GM12865 (cell line): ENCODE measurements at regions not wholly inside any gene's neighbourhood (a gene's known extent, or its start where the extent isn't known, plus 50 kb on each side); places are given as distances from the start of the nearest gene placed in this dataset.

Experiments
- DNase-seq: peaks from one replicate; pipeline ENCODE4 v3.0.0; 2010; ENCODE audit warnings: low read depth
- H3K4me3 ChIP-seq: 2 replicates; pipeline ENCODE4 v1.5.1; 2011; ENCODE audit warnings: mild to moderate bottlenecking, low read depth, low read length, control low read depth
- TF ChIP-seq, protein P1 (sequence below): IDR thresholded peaks from 2 replicates; pipeline ENCODE4 v1.5.1; 2011; ENCODE audit warnings: low read length, control low read depth, low read depth, inconsistent platforms; ENCODE audit not compliant: insufficient read depth; ENCODE audit errors: missing control alignments

- TF ChIP-seq, protein P1, sequence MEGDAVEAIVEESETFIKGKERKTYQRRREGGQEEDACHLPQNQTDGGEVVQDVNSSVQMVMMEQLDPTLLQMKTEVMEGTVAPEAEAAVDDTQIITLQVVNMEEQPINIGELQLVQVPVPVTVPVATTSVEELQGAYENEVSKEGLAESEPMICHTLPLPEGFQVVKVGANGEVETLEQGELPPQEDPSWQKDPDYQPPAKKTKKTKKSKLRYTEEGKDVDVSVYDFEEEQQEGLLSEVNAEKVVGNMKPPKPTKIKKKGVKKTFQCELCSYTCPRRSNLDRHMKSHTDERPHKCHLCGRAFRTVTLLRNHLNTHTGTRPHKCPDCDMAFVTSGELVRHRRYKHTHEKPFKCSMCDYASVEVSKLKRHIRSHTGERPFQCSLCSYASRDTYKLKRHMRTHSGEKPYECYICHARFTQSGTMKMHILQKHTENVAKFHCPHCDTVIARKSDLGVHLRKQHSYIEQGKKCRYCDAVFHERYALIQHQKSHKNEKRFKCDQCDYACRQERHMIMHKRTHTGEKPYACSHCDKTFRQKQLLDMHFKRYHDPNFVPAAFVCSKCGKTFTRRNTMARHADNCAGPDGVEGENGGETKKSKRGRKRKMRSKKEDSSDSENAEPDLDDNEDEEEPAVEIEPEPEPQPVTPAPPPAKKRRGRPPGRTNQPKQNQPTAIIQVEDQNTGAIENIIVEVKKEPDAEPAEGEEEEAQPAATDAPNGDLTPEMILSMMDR: no peak
- no peak overlapping the region for H3K4me3 ChIP-seq
- no peak for DNase-seq
Observed at GRCh38 chr20:61125546-61126180, 126.4 kb upstream of the CDH4 start.

GRCh38 chr20:61126369-61127195 lies 125.5 kb upstream of the CDH4 start:
- TF ChIP-seq, protein P1: no peak
- no peak overlapping the region for H3K4me3 ChIP-seq
- no peak for DNase-seq

GRCh38 chr20:61127311-61128039 lies 124.6 kb upstream of the CDH4 start:
- TF ChIP-seq, protein P1: no peak
- no peak overlapping the region for H3K4me3 ChIP-seq
- DNase-seq: no peak

DNA sequence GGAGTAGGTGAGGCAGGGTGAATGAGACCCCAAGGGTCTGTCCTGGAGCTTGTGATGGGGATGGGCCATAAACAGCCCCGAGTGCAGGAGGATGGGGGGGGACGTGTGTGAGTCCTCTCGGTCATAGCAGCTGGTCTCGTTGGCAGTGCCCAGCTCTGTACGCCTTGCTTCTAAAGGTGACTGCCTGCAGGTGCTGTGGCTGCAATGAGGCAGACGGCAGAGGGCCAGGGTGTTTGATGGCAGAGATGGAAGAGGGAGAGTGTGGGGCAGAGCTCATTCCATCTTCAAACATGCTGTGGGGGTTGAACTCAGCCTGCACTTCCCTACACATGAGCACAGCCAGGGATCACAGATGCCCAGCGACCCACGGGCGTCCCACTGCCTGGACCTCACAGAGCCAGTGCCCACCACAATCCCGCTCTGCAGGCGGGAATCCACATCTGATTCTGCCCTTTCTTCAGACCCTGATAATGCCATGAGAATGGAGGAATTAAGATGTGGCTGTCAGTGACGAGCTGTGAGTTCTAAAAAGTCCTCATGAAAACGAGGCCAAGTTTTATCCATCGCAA lies 123.3 kb upstream of the CDH4 start:
- TF ChIP-seq, protein P1: no peak
- H3K4me3 ChIP-seq: no peak overlapping the region
- no peak for DNase-seq

- no peak for DNase-seq
- TF ChIP-seq, protein P1: no peak
- H3K4me3 ChIP-seq: no peak overlapping the region
Observed at GRCh38 chr20:61129311-61129710, 122.8 kb upstream of the CDH4 start.

GRCh38 chr20:61130156-61130555 lies 121.9 kb upstream of the CDH4 start:
- TF ChIP-seq, protein P1: no peak
- DNase-seq: no peak
- no peak overlapping the region for H3K4me3 ChIP-seq
